LoVo (cell line): ENCODE measurements at regions not wholly inside any gene's neighbourhood (a gene's known extent, or its start where the extent isn't known, plus 50 kb on each side); places are given as distances from the start of the nearest gene placed in this dataset.

Experiments
- DNase-seq: peaks from one replicate; pipeline ENCODE4 v3.0.0-alpha.2; 2016; ENCODE audit warnings: low spot score

DNA sequence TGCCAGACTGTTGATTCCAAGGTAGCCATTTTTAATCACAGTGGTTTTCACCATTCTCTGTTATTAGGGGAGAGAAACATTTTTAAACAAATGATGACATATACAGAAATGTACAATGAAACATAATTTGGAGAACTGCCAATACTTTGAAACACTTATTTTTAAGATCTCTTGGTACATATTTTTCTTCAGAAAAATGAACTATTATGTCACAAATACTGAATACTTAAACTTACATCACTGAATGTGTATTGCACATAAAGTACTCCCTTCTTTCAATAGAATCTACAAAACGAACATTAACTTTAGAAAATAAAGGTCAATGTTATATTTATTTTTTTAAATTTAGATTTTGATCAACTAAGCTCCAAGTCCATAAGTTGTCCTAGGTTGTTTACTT, 71.7 kb upstream of the CPNE8 start:
- DNase-seq, result no peak

DNA sequence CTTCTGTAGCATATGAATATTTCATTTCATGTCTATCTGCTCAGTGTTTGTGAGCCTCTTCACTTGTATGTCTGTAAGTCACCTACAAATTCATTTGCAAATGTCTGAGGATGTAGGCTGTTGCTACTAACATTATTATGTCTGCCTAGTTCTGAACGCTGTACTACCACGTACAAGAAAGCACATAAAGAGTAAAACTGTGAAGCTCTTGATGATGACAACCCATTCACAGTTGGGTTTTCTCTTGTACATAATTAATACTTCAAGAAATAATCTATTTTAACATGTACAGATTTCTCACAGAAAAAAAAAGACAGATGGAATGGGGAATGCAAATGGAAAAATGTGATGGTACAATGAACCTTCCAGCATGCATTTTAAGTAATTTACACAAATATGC, 64.3 kb upstream of the CPNE8 start:
- no peak for DNase-seq

- DNase-seq, result no peak
Measured at GRCh38 chr12:38961683-38962082, 56.3 kb upstream of the CPNE8 start.

DNA sequence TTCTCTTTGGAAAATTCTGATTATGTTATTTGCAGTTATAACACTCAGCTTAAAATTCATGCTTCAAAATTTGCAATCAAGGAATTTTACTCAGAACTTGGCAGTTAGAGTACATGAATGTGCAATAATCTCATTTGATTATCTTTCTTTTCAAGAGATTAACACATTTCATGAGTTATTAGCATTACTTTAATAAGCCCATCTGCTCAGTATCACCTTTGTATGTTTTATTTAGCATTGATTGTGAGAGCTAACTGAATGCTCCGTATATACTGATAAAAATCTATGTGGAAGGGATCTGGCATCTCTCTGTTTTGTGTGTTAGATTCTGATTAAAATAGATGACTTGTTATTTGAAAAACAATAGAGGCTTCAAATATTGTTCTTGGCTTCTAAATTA, 55.6 kb upstream of the CPNE8 start:
- DNase-seq, result no peak

DNA sequence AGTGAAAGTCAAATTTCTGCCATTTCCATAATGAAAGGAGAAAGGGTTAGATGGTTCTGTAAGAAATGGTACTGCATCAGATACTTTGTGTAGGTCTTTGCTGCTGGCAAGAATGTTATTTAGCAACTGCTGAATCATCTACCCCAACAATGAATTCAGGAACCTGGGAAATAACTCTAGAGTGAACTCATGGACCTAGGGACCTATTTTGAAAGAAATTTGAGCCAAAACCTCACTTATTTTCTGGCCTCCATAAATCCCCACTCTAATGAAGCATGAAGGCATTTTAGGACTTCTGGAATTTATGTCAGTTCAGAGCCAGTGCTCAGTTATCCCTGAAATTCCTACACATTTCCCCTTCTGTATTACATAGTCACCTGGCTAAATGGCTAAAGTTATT, 50.9 kb upstream of the CPNE8 start:
- DNase-seq, result no peak
